Suprapubic skin (tissue), 4 donors: ENCODE measurements at regions not wholly inside any gene's neighbourhood (a gene's known extent, or its start where the extent isn't known, plus 50 kb on each side); places are given as distances from the start of the nearest gene placed in this dataset.

ENCODE experiments used
- CTCF ChIP-seq, 2 donors: fragments of 200-600 bp in 1 of 2; fragments of 450-650 bp in 1 of 2; sonication (generic) in 1 of 2; IDR thresholded peaks; one replicate each; pipeline ENCODE4 v1.5.1; 2016 to 2019; ENCODE audit warnings: antibody characterized with exemption in 2 of 2, mild to moderate bottlenecking in 1 of 2, moderate library complexity in 1 of 2
- POLR2A ChIP-seq, 2 donors: fragments of 450-650 bp; IDR thresholded peaks; one replicate each; pipeline ENCODE4 v1.6.1; 2017; ENCODE audit warnings: antibody characterized with exemption in 2 of 2, mild to moderate bottlenecking in 2 of 2, moderate library complexity in 2 of 2
- POLR2AphosphoS5 ChIP-seq, 3 donors: sonication (generic); formaldehyde crosslinking; IDR thresholded peaks; one replicate each; pipeline ENCODE4 v1.6.1; 2017; ENCODE audit warnings: antibody characterized with exemption in 3 of 3

- no peak for TF ChIP-seq POLR2A (IDR thresholded peaks at IDR 0.05)
- no peak for TF ChIP-seq CTCF (IDR thresholded peaks at IDR 0.05)
- TF ChIP-seq POLR2AphosphoS5 (IDR thresholded peaks at IDR 0.05): no peak
These were observed 322.1 kb downstream of the CCDC85A start for GRCh38 chr2:56505885-56506284.
